ENCODE measurements at regions not wholly inside any gene's neighbourhood (a gene's known extent, or its start where the extent isn't known, plus 50 kb on each side); places are given as distances from the start of the nearest gene placed in this dataset.
"Not testable (repeated sequence)": the region's sequence is repeated elsewhere in the genome, so short reads cannot be mapped to it uniquely, and the experiment has no call there.

DNA sequence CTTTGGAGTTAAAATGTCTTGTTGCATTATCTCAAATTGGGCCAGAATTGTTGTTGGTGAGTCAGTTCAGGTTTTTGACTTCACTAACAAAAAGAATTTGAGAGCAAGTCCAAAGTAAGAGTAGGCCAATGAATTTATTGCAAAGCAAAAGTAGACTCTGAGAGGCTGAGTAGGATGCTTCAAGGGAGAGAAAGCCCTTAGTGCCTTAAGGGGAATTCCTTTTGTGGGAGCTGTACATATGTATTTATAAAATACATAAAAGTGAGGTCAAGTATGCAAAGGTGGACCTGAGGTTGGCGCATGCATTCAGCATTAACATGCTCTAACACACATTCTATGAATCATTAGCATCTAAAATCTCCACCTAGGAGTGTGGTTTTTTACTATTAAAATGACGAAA, 565.4 kb downstream of the GRXCR1 start:
- DNase-seq, result no peak

- no peak for DNase-seq
Measured at GRCh38 chr4:43458293-43458692, 565.8 kb downstream of the GRXCR1 start.

DNA sequence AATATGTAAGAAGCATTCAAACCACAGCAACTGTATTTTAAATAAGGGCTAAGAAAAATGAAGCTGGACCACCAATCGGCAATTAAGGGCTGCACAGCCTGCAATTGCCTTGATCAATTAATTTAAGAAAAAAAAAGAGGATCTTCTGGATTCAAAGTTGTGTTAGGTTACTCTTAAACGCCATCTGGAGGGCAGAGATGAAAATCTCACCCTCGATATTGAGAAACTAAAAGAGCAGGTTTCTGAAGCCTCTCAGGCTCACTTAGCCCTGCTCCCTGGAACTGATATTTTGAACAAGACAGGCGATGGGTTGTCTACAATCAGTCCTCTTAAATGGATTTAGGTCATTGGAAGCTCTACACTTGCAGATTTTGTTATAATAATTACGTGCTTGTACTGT, 579.4 kb downstream of the GRXCR1 start:
- DNase-seq, result no peak

DNA sequence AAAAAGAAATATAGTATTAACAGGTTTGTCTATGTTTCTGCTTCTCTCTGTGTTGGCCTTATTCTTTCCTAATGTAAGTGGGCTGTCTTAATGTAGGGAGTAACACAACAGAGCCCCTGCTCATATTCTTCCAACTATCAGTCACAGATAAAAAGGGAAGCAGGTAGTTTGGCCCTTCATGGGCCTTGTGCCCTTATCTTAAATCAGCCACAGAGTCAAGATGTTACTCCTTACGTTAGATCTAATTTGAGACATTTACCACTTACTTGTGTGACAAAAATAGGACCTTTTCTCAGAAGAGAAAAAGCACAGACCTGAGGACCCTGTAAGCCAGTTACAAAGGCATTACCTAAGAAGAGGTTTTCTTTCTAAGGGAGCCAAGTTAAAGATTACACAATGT, 589.0 kb downstream of the GRXCR1 start:
- no peak for DNase-seq

GRCh38 chr4:43485196-43485595, 592.7 kb downstream of the GRXCR1 start:
- DNase-seq, result no peak

DNA sequence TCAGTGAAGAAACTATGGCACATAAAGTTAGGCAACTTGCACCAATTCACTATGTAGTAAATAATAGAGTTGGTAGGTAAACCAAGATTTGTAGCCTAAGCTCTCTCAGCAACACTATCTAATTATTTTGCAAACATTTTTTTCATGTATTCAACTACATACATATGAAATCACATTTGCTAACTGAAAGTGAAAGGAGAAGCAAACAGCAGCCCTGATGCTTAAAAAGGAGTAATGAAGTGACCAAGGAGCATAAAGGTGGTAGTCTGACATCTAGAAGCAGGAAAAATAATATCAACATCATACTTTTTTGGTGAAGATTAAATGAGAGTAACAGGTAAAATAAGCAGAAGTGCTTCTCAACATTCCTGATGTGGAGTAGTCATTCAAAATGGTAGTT, 603.7 kb downstream of the GRXCR1 start:
- no peak for DNase-seq

- no peak for DNase-seq
Measured at GRCh38 chr4:43496602-43497001, 604.1 kb downstream of the GRXCR1 start.

DNA sequence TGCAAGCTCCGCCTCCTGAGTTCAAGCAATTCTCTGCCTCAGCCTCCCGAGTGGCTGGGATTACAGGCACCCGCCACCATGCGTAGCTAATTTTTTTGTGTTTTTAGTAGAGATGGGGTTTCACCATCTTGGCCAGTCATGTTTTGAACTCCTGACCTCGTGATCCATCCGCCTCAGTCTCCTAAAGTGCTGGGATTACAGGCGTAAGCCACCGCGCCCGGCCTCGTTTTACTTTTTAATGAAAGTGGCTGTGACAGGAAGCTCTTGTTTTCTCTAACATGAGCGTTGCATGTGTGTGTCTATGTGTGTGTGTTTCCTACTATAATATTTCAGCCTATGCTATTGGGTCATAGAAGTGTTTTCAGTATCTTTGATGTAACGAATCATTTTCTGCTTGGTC, 613.3 kb downstream of the GRXCR1 start:
- not testable (repeated sequence) for DNase-seq

DNA sequence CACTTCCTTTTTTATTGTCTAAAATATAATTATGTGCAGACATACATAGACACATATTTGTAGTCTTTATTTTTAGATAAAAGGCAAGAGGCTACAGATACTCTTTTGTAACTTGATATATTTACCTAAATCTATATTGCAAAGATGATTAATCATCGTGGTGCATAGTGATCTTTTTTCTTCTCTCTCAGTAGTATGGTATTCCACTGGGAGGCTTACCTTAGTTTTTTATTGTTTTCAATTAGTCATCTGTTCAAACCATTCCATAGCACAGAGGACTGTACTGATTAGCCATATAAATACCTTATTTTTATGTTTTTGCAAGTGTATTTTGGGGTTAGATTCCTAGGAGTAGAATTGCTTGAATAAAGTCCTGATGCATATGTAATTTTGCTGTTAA, 619.7 kb downstream of the GRXCR1 start:
- no peak for DNase-seq

GRCh38 chr4:43525646-43526045, 633.1 kb downstream of the GRXCR1 start:
- no peak for DNase-seq

DNA sequence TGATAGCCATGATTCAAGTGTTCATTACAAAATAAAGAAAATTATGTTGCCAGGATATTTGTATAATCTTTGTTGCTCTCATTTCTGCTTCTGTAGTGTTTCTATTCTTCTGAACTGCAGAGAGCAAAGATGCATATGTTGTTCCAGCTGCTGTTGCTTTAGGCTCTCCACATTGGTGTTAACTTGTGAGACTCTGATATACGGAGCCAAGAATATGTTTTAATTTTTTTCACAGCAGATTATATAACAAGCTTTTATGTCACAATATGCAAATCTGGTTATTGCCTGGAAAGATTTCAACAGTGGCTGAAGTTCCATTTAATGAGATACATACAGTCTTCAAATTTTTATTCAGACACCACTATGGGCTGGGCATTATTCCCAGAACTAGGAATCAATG, 655.0 kb downstream of the GRXCR1 start:
- no peak for DNase-seq

DNA sequence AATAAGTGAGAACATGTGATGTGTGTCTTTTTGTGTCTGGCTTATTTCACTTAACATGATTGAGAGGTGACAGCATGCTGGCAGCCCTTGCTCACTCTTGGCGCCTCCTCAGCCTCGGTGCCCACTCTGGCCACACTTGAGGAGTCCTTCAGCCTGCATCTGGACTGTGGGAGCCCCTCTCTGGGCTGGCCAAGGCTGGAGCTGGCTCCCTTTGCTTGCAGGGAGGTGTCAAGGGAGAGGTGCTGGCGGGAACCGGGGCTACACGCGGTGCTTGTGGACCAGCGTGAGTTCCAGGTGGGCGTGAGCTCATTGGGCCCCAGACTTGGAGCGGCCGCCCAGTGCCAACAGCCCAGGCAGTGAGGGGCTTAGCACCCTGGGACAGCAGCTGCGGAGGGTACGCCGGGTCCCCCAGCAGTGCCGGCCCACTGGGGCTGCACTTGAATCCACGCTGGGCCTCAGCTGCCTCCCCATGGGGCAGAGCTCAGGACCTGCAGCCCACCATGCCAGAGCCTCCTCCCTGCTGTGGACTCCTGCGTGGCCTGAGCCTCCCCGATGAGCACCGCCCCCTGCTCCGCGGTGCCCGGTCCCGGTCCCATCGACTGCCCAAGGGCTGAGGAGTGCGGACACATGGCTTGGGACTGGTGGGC, 658.6 kb downstream of the GRXCR1 start:
- DNase-seq, result no peak

- DNase-seq, result no peak
Measured at GRCh38 chr4:43556262-43556661, 663.7 kb downstream of the GRXCR1 start.

DNA sequence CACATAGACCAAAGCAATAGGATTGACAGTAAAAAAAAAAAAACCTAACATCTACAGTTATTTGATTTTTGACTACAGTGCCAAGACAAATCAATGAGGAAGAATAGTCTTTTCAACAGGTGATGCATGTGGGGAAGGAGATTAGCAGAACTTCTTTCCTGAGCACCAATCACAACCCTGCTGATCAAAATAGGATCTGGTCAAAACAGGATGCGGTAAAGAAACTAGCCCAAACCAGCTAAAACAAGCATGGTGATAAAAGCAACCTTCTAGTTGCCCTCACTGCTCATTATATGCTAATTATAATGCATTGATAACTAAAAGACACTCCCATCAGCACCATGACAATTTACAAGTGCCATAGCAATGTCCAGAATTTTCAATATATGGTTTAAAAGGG, 667.5 kb downstream of the GRXCR1 start:
- DNase-seq, result no peak

DNA sequence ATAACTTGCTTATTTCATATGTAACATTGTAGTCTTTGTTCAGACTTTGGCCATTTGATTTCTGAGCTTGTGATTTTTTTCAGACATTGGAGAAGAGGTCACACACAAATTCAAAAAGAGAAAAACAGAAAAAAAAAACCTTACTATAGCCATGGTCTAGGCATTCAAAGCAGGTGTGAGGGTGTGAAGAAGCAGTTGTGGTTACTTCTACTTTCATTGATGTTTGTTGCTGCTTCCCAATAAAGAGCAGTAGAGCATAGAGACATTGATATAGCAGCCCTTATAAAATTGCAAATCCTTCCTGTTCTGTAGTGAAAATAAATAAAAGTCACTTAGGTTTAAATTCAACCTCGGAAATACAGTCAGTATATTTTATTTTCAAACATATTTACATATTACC, 671.6 kb downstream of the GRXCR1 start:
- DNase-seq, result no peak

DNA sequence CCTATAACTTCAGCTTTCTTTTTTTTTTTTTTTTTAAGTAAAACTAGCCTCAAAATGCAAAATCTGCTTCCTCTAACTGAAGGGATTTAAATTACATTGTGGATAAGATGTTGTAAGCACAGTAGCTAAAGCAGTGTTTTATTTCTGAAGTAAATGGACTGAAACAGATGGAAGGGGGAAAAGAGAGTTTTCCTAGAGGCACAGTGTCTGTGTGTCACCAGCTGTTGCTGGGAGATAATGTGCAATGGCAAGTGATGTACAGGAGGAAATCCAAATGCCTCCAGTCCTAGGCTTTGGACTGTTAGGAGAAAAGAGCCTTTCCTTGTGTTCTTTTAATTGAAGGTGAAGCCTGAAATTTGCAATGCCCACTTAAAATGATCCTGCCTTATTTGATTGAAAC, 672.1 kb downstream of the GRXCR1 start:
- no peak for DNase-seq

- DNase-seq, result no peak
Measured at GRCh38 chr4:43567644-43568043, 675.1 kb downstream of the GRXCR1 start.

DNA sequence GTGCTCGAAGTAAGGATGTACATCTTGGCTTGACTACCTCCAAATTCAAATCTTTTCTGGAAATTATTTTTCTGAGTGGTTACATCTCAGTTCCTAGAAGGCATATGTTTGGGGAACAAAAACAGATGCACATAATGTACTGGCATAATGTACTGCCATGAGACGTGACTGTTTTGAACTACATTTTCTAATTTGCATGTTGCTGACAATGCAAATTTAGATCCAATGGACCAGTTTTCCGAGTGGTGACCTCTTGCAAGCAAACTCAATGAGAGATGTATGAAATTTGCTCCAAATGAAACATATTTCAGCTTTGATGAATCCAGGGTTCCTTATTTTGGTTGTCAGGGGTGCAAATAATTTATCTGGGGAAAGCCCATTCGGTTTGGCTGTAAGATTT, 694.3 kb downstream of the GRXCR1 start:
- DNase-seq, result no peak

DNA sequence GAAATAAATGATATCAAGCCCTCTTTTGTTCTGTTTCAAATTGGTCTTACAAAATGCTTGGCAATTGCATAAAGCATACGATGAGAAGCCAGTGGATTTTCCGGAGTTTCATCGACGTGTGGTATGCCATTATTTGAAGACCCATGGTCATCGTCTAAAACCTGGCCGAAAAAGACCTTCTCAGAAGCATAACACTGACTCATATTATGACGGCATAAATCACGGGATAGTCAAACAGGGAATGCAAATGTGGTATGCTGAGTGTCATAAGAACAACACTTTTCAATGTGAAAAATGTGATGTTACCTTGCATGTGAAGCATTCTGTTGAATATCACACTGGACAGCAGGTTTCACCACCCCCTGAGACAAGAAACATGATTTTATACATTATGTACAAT, 695.2 kb downstream of the GRXCR1 start:
- DNase-seq, result no peak

- DNase-seq, result no peak
Measured at GRCh38 chr4:43607400-43607799, 714.9 kb downstream of the GRXCR1 start.

DNA sequence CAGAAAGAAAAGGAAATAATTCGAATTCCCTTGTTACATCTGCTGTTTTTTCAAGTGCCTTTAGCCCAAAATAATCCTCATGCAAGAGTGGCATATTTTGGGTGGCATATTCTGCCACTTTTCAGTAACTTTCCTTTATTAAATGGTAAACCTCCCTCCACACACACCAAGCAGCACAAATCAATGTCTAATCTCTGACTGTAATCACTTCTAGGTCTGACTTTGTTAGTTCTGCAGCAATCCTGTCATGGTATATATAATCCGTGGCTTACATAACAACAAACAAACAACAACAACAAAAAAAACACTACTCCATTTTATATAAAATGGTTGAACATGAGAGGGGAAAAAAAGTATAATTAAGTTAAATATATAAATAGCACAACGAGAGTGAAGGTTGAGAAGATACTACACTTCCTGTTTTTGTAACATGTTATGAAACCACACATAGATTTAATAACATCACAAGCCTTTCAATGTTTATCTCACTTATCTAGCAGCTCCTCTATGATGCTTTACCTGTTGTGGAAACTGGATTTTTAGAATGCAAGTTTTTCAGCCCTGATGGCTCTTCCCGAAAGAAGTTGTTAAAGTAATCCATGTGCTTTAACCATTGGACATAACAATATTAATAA, 715.4 kb downstream of the GRXCR1 start:
- DNase-seq, result no peak

DNA sequence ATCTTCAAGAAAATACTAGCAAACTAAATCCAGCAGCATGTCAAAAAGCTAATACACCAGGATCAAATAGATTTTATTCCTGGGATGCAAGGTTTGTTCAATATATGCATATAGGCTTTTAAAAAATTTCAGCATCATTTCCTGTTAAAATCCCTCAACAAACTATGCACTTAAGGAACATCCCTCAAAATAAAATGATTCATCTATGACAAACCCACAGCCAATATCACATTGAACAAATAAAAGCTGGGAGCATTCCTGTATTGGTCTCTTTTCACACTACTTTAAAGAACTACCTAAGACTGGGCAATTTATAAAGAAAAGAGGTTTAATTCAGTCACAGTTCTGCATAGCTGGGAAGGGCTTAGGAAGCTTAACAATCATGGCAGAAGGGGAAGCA, 726.7 kb downstream of the GRXCR1 start:
- DNase-seq, result no peak

GRCh38 chr4:43637893-43638292, 745.4 kb downstream of the GRXCR1 start:
- not testable (repeated sequence) for DNase-seq

DNA sequence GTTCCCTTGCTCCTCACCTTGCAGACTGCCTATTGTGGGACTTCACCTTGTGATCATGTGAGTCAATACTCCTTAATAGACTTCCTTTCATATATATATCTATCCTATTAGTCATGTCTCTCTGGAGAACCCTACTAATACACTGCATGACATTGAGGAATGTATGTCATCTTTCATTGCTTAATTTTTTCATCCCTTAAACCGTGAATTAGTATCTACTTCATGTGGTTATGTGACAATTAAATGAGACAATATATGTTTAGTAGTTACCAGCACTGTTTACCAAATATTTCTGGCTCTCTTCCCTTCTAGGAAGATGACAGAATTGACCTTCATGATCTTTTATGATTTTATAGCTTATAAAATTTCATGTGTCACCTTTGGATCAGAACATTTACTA, 759.5 kb downstream of the GRXCR1 start:
- no peak for DNase-seq

GRCh38 chr4:43659547-43659946, 767.0 kb downstream of the GRXCR1 start:
- not testable (repeated sequence) for DNase-seq

All from stimulated activated CD4-positive, alpha-beta T cell treated with anti-CD3 and anti-CD28 coated beads, Interleukin-4, amount 100 ng/mL, for 24 hours (primary cell).